GM21529 (cell line): ENCODE measurements at regions not wholly inside any gene's neighbourhood (a gene's known extent, or its start where the extent isn't known, plus 50 kb on each side); places are given as distances from the start of the nearest gene placed in this dataset.
"Not testable (repeated sequence)": the region's sequence is repeated elsewhere in the genome, so short reads cannot be mapped to it uniquely, and the experiment has no call there.

ENCODE experiments used
- ATAC-seq: cut with Tn5 transposase; IDR thresholded peaks from one replicate; pipeline ENCODE4 v1.9.1; 2021; ENCODE audit not compliant: unreplicated experiment

GRCh38 chr14:71753126-71753830, 179.0 kb upstream of the RGS6 start:
- no peak for ATAC-seq

GRCh38 chr14:71753976-71754375, 178.3 kb upstream of the RGS6 start:
- ATAC-seq, result no peak

GRCh38 chr14:71754422-71755095, 177.7 kb upstream of the RGS6 start:
- no peak for ATAC-seq

- ATAC-seq, result no peak
Measured at GRCh38 chr14:71758229-71758951, 173.8 kb upstream of the RGS6 start.

- ATAC-seq, result no peak
Measured at GRCh38 chr14:71762575-71762974, 169.7 kb upstream of the RGS6 start.

GRCh38 chr14:71764701-71765382, 167.4 kb upstream of the RGS6 start:
- ATAC-seq, result no peak

- ATAC-seq, result no peak
Measured at GRCh38 chr14:71765505-71765904, 166.7 kb upstream of the RGS6 start.

- no peak for ATAC-seq
Measured at GRCh38 chr14:71770431-71770830, 161.8 kb upstream of the RGS6 start.

GRCh38 chr14:71771421-71771820, 160.8 kb upstream of the RGS6 start:
- ATAC-seq, result not testable (repeated sequence)

GRCh38 chr14:71771996-71772395, 160.2 kb upstream of the RGS6 start:
- not testable (repeated sequence) for ATAC-seq

- ATAC-seq, result no peak
Measured at GRCh38 chr14:71773898-71774481, 158.2 kb upstream of the RGS6 start.

GRCh38 chr14:71776471-71777360, 155.5 kb upstream of the RGS6 start:
- no peak for ATAC-seq

GRCh38 chr14:71780075-71780474, 152.2 kb upstream of the RGS6 start:
- ATAC-seq, result no peak

GRCh38 chr14:71780822-71781221, 151.4 kb upstream of the RGS6 start:
- ATAC-seq, result no peak

GRCh38 chr14:71783088-71783487, 149.1 kb upstream of the RGS6 start:
- no peak for ATAC-seq

- no peak for ATAC-seq
Measured at GRCh38 chr14:71783786-71784185, 148.4 kb upstream of the RGS6 start.

- ATAC-seq, result no peak
Measured at GRCh38 chr14:71789005-71789404, 143.2 kb upstream of the RGS6 start.

GRCh38 chr14:71799841-71800240, 132.4 kb upstream of the RGS6 start:
- no peak for ATAC-seq

- ATAC-seq, result no peak
Measured at GRCh38 chr14:71800878-71801277, 131.4 kb upstream of the RGS6 start.
